ENCODE measurements at regions not wholly inside any gene's neighbourhood (a gene's known extent, or its start where the extent isn't known, plus 50 kb on each side); places are given as distances from the start of the nearest gene placed in this dataset.

DNA sequence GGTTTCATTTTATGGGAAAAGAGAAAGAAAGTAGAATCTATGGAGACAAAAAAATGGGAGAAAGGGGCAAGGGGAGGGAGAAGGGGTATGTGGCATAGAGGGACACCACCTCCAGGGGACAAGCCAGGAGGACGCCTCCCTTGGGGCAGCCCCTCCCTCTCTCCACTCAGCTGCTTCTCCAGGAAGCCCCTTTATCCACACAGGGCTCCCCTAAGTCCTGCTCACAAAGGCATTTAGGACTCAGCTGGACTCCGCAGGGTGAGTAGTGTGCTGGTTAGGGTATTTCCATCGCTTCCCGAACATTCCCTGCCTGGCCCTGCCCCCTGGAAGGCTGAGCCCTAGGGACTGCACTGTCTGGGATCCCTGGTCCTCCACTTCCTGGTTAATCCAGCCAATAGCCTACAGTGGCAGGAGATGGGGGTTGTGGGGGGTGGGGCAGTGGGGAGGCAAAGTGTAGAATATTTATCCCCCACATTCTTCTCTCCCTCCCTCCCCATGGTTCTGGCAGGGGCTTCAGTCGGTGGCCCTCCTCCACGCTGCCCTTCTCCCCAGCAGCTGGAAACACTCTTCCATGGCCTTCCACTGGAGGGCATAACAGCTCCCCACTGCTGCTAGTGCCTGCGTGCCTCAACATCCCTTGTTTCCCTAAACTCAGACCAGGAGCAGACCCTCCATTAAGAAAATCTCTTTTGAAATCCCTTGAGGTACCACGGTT, 84.8 kb downstream of the SNX5 start:
- no peak overlapping the region for H3K4ac ChIP-seq (ENCODE audit: low read depth, low read length)
- no peaks in the 10 kb centered on the region for H3K9me3 ChIP-seq (ENCODE audit: control insufficient read depth, low read depth, low read length)
- no peak overlapping the region for H2BK12ac ChIP-seq (ENCODE audit: insufficient read length, low read depth, low read length)
- no peak for DNase-seq
- no peaks in the 10 kb centered on the region for H3K79me2 ChIP-seq (ENCODE audit: insufficient read depth, low read length)
- Mint-ChIP-seq H3K27ac (peak overlapping the region in 1 of 3 experiments; percentile 59; a peak in 3 of 7 replicates), H3K4me3 (no peak overlapping the region), H3K36me3 (ENCODE audit: insufficient read depth in 1 of 3, low read depth in 3 of 3) (peaks cover 1 to 7% (median 4%) of the 10 kb centered on the region in 3 experiments; a peak in 3 of 7 replicates), H3K4me1 (peaks cover 26 to 27% of the 10 kb centered on the region in 2 experiments), H3K9me3 (peaks cover 4 to 6% of the 10 kb centered on the region in 2 experiments; a peak in 4 of 5 replicates), H3K27me3 (ENCODE audit: low read depth) (no peaks in the 10 kb centered on the region; the same call in none of the 2 replicates)
- no peak overlapping the region for H3K23ac ChIP-seq (ENCODE audit: insufficient read length, low read depth, low read length)
- peak; percentile 37; the same call in 1 of the 3 replicates for TF ChIP-seq CTCF (conservative IDR thresholded peaks at IDR 0.05)
- H3K27me3 ChIP-seq (ENCODE audit: insufficient read depth, low read length) = no peaks in the 10 kb centered on the region
- H2BK120ac ChIP-seq (ENCODE audit: low read depth, low read length, poor library complexity, severe bottlenecking) = no peak overlapping the region
- H4K5ac ChIP-seq (ENCODE audit: insufficient read length, low read depth, low read length) = no peak overlapping the region
- no peak overlapping the region; the same call in 1 of the 2 replicates for H3K14ac ChIP-seq (ENCODE audit: insufficient read depth, low read length)
- H3K4me1 ChIP-seq (ENCODE audit: insufficient read depth, low read length) = no peaks in the 10 kb centered on the region
- no peak overlapping the region for H4K8ac ChIP-seq (replicated peaks; ENCODE audit: insufficient read length, low read depth, low read length)
- H3K18ac ChIP-seq (ENCODE audit: insufficient read length, low read depth, low read length) = no peak overlapping the region
- H3K56ac ChIP-seq (ENCODE audit: insufficient read length, low read depth, low read length) = no peak overlapping the region
- no peak overlapping the region for H3T11ph ChIP-seq (ENCODE audit: low read length)
- H2BK20ac ChIP-seq (ENCODE audit: low read depth, low read length, poor library complexity, severe bottlenecking) = no peak overlapping the region
- no peaks in the 10 kb centered on the region for H4K20me1 ChIP-seq (ENCODE audit: control insufficient read depth, insufficient read depth, insufficient read length)
- WGBS (ENCODE audit: extremely low coverage, insufficient read length, low lambda C conversion rate) = no CpG with 5 or more reads among the region's 8 CpGs
- no peak overlapping the region for H3K9ac ChIP-seq (ENCODE audit: extremely low read depth, insufficient read length, low read length)
- H3K4me2 ChIP-seq (ENCODE audit: insufficient read depth, insufficient read length, low read length) = no peak overlapping the region
- no peak overlapping the region for H2AK5ac ChIP-seq (ENCODE audit: insufficient read length, low read length)
- H4K91ac ChIP-seq (ENCODE audit: insufficient read length, low read depth, low read length) = no peak overlapping the region
- H3K23me2 ChIP-seq (ENCODE audit: insufficient read length, low read depth, low read length, poor library complexity, severe bottlenecking) = no peaks in the 10 kb centered on the region
- H2BK5ac ChIP-seq (ENCODE audit: insufficient read length, low read length) = no peak overlapping the region
- no peaks in the 10 kb centered on the region for H3K79me1 ChIP-seq (ENCODE audit: insufficient read depth, low read depth, low read length, poor library complexity, severe bottlenecking)
- H2AFZ ChIP-seq (ENCODE audit: low read length) = no peak overlapping the region
- no peak overlapping the region for H2BK15ac ChIP-seq (ENCODE audit: low read depth, low read length)
- no peak overlapping the region for H3K27ac ChIP-seq (ENCODE audit: insufficient read length, low read depth, low read length)

Data from H9 (cell line).